T-helper 1 cell (primary cell): ENCODE measurements at regions not wholly inside any gene's neighbourhood (a gene's known extent, or its start where the extent isn't known, plus 50 kb on each side); places are given as distances from the start of the nearest gene placed in this dataset.

Experiments
- DNase-seq, 5 donors: peaks; one replicate each; pipeline ENCODE4 v3.0.0-alpha.2; 2012 to 2020

DNA sequence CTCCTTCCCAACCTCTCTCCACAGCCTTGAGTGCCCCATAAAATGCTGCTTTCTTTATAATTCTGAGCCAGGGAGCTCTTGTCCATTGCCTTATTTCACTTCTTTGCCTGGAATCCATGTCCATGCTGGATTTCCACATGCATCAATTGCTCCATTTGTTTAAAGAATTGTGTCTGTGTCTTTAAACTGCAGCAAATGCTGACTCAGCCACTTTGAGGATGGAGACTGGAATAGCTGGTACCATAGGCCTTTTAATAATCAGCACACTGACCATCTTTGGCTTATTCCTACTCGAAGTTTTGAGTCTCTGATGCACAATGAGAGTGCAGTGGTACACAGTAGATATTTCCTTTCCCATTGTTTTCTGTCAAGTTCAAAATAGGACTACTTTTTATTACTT, 318.8 kb downstream of the LRIG3 start:
- no peak for DNase-seq

GRCh38 chr12:58602179-58602578, 318.1 kb downstream of the LRIG3 start:
- DNase-seq, result no peak

GRCh38 chr12:58602736-58603135, 317.6 kb downstream of the LRIG3 start:
- no peak for DNase-seq

DNA sequence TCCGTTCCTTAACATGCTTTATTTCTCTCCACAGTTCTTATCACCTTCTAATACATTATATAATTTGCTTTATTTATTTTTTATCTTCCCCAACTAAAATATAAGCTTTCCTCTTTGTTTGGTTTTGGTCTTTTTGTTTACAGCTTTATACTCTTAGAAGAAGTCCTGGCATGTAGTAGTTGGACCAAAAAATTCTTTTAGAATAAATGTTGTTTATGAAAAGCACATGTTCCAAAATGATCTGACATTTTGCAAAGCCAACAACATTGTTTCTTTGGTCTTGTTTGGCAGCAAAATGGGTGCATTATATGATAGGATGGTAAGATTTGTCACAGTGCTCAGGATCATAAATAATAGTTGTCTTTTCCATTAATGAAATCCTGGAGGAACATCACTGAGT, 312.5 kb downstream of the LRIG3 start:
- DNase-seq, result no peak

GRCh38 chr12:58608711-58609110, 311.6 kb downstream of the LRIG3 start:
- DNase-seq, result no peak

DNA sequence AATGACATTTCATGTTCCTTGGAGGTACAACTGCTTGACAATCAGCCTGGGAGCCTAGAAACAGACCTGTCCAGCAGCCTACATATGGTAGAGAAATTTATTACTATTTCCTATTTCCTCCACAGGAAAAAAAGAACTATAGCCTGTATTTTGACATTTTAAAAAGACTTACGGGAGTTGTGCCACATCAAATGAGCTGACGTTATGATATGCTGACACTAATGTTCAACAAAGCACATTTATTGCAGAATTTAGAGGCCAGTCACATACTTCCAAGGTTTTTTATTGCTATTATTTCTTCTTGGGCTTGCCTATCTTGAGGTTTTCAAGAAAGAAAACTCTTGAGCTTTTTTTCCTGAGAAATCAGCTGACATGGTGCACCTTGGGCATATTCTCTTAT, 305.3 kb downstream of the LRIG3 start:
- no peak for DNase-seq

GRCh38 chr12:58615576-58615975, 304.7 kb downstream of the LRIG3 start:
- no peak for DNase-seq

DNA sequence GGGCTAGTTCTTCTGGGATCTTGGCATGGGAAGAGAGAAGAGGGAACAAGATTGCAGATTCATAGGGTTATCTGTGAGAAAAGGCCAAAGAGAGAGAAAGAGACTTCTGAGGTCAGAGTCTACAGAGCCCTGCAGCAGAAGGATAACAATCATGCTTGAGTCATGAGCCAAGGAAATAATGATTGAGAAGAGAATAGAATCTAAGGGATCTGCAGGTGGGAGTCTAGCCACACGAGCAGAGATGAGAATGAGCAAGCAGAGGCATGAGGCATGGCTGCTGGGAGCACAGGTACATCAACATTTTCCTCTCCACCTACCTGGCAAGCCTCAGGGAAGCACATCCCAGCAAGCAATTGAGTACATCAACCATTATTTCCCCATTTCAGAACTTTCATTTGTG, 303.7 kb downstream of the LRIG3 start:
- no peak for DNase-seq

DNA sequence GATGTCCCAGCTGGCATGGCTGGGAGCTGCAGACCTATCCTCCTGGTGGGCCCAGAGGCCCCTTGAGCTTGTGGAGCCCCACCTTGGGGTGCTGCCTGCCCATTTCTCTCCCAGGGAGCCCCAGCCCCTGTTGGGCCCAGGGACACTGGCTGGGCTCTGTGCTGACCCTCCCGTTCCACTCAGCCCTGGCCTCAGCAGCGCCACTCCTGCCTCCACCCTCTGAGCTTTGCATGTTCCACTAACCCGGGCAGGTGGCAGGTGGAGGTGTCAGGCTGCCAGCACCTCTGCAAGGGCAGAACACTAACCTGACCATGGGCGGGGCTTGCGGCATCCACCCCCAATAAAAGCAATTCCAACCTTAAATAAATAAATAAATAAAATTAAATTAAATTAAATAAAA, 299.2 kb downstream of the LRIG3 start:
- no peak for DNase-seq

- DNase-seq, result no peak
Measured at GRCh38 chr12:58629376-58629775, 290.9 kb downstream of the LRIG3 start.

- no peak for DNase-seq
Measured at GRCh38 chr12:58633479-58633878, 286.8 kb downstream of the LRIG3 start.

DNA sequence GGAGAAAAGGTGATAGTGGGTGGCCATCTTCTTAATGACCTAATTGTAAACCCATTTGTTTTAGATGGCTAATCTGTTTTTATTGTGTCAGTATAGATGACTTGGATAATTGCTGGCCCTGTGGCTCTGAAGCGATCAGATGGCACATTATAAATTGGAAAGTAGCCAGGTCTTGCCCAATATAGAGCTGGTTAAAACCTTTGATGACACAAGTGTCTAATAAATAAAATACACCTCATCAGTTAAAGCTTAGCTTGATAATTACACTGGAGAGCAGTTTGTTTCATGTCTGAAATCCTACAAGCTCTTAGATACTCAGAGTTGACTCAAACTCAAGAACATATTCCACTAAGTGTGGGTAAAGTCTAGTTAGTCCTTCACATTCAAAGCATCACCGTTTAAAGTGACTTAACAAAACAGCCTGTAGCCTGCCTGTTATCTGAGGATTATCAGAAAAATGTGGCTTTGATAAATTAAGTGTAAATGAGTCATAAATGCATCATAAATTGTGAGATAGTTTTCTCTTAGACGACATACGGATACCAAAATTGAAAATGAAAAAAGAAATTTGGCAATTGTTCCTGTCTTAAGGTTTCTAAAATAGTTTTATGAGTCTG, 280.9 kb downstream of the LRIG3 start:
- no peak for DNase-seq

DNA sequence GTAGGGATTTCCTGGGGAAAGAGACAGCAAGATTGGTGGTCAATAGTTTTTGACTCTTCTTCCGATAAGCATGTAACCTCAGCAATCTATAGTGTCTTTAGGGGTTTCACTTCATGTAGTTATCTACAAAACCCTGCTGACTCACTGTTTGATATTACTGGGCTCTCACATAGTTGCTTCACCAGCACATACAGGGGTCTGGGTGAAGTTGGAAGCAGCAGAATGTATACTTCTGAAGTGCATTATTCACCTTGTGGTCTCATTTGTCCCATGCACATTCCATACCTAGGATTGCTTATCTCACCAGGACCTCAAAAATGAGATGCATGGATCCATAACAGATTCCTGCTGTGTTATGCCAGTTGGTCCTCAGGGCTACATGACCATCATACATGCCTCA, 280.0 kb downstream of the LRIG3 start:
- DNase-seq, result no peak

DNA sequence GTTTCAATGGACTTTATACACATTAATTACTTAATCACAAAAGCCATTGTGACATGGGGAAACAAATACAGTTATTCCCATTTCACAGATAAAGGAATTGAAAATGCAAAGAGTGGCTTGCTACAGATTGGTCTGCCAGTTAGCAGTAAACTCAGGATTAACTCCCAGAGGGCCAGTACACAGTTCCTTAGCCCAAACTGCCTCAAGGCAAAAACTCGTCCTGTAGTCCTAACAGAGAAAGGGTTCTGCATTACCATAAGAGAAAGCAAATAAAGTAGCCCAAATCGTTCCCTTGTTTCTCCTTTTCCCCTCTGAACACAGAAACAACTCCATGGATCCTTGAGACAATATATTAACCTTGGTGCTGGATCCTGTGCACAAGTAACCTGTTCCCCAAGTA, 274.4 kb downstream of the LRIG3 start:
- no peak for DNase-seq

- no peak for DNase-seq
Measured at GRCh38 chr12:58647495-58647894, 272.8 kb downstream of the LRIG3 start.

DNA sequence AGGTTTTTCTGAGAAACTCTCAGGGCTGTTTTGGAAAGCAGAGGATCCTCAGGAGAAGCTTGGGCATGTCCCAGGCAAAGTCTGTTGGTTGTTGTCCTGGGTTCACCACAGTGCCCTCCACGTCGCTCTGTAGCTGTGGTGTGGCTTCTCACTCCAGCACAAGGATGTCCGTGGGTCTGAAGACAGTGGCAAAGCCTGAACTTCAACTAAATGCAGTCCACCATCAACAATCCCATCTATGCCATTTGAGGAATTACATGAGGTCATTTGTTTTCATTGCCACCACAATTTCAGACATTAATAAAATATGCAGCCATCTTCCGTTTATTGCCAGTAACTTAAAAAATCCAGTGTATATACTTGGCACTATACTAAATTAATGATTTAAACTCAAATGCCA, 272.1 kb downstream of the LRIG3 start:
- no peak for DNase-seq

GRCh38 chr12:58651850-58652249, 268.5 kb downstream of the LRIG3 start:
- DNase-seq, result no peak

DNA sequence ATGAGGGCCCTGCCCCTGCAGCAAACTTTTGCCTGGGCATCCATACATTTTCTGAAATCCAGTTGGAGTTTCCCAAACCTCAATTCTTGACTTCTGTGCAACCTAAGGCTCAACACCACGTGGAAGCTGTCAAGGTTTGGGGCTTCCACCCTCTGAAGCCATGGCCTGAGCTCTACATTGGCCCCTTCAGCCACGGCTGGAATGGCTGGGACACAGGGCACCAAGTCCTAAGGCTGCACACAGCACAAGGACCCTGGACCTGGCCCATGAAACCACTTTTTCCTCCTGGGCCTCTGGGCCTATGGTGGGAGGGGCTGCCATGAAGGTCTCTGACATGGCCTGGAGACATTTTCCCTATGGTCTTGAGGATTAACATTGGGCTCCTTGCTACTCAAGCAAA, 266.3 kb downstream of the LRIG3 start:
- DNase-seq, result no peak

DNA sequence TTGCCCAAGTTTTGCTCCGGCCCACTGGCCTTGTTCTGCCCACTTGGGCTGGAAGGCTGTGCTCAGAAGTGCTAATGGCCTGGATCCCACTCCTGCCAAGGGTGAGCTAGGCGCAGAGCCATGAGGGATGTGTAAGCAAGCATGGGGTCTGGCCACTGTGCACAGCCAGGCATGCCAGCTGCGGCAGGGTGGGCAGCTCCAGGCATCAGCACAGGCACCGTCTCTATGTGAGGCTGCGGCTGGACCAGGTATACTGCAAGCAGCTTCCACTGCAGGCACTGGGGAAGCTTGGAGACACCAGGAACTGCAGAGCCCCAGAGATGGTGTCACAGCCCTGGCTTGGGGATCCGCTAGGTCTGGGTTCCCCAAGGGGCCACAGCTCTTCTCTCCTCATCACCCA, 264.9 kb downstream of the LRIG3 start:
- DNase-seq, result no peak

GRCh38 chr12:58656254-58657009, 263.9 kb downstream of the LRIG3 start:
- DNase-seq, result no peak

DNA sequence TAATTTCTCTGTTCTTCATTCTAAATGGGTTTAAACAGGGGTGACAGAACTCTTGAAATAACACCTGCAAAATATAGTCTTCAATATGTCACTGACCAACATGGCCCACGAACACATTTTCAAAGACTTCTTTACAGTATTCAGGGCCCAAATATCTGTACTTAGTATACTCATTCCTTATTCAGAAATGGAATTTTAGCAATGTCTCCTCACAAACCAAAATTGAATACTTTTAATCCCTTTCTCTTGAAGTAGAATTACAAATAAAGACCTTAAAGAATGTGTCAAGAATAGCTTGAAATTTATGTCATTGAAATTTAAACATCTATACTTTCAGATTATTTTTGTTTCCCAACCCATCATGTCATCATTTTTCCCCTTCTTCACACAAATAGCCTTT, 263.1 kb downstream of the LRIG3 start:
- DNase-seq, result no peak

- no peak for DNase-seq
Measured at GRCh38 chr12:58665375-58665774, 254.9 kb downstream of the LRIG3 start.

GRCh38 chr12:58668233-58668632, 252.1 kb downstream of the LRIG3 start:
- DNase-seq, result no peak

DNA sequence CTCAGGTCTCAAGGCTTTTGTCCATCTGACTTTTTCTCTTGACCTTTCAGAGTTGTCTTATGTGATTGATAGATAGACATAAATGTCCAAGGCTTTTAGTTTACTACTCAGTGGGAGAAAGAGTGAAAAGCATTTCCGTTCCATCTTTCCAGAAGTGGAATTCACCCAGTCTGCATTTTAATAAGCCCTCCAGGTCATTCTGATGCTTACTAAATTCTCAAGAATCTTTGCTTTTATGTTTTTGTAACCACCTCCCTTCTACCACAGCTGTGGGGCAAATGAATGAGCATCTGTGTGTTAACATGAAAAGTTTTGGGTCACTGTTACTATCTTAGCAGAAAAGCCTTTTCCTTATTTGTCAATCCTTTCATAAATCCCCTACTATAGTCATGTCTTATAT, 251.4 kb downstream of the LRIG3 start:
- no peak for DNase-seq

DNA sequence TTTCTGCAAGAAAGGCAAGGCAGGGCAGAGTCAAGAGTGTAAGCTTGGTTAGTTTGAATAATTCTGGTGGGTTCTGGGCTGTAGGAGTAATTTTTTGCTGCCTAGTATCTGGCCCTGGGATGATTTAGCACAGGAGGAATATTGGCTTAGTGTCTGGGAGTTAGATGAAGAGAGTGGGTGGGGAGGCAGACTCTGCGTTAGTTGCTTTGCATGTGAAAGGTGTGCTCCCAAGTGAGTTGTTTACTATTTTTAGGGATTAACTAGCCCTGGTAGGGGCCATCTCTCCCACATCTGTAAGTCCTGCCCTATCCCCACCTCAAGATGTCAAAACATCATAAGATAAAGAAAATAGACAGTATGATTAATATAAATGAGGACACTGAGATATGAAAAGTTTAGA, 249.7 kb downstream of the LRIG3 start:
- DNase-seq, result no peak
